ENCODE measurements at regions not wholly inside any gene's neighbourhood (a gene's known extent, or its start where the extent isn't known, plus 50 kb on each side); places are given as distances from the start of the nearest gene placed in this dataset.
A peak's percentile ranks its signal among the peaks of the same experiment; 100 is the strongest.

DNA sequence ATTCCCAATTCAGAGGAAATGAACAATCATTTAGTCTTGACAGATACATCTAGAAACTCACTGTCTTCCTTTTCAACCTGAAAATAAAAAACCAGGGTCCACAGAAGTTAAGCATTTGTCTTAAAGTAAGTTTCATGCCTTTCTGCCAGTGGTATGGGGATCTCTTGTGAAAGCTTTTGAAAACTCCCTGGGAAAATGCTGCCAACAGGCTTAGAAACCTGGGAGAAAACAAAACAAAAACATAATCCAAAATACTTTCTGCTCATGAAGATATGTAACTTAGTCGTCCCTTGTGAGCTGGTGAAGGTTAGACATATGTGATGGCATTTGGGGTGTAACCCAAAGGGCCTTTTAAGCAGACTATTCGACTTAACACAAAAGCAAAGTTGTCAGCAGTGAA lies 66.4 kb upstream of the ZNF438 start:
- Histone ChIP-seq H3K27ac (no peak overlapping the region), H3K4me2 (no peak overlapping the region), H3K27me3 (no peaks in the 10 kb centered on the region), H2AFZ (no peak overlapping the region), H3K79me2 (no peaks in the 10 kb centered on the region), H4K20me1 (ENCODE audit: insufficient read depth, poor library complexity, severe bottlenecking) (no peaks in the 10 kb centered on the region), H3K9me3 (ENCODE audit: low read depth) (no peaks in the 10 kb centered on the region), H3K4me1 (ENCODE audit: insufficient read depth) (no peaks in the 10 kb centered on the region), H3K9me2 (replicated peaks; ENCODE audit: insufficient read depth) (no peaks in the 10 kb centered on the region), H3K36me3 (replicated peaks; ENCODE audit: insufficient read depth, low read depth) (no peaks in the 10 kb centered on the region), H3K4me3 (no peak overlapping the region)
- no peak for DNase-seq (ENCODE audit: low spot score)
- TF ChIP-seq, protein P1, sequence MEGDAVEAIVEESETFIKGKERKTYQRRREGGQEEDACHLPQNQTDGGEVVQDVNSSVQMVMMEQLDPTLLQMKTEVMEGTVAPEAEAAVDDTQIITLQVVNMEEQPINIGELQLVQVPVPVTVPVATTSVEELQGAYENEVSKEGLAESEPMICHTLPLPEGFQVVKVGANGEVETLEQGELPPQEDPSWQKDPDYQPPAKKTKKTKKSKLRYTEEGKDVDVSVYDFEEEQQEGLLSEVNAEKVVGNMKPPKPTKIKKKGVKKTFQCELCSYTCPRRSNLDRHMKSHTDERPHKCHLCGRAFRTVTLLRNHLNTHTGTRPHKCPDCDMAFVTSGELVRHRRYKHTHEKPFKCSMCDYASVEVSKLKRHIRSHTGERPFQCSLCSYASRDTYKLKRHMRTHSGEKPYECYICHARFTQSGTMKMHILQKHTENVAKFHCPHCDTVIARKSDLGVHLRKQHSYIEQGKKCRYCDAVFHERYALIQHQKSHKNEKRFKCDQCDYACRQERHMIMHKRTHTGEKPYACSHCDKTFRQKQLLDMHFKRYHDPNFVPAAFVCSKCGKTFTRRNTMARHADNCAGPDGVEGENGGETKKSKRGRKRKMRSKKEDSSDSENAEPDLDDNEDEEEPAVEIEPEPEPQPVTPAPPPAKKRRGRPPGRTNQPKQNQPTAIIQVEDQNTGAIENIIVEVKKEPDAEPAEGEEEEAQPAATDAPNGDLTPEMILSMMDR (IDR thresholded peaks at IDR 0.05; ENCODE audit: poor library complexity), result no peak
- 85% methylated on average over 2 of the region's 2 CpGs for WGBS (ENCODE audit: low lambda C conversion rate, missing lambda C conversion rate)

DNA sequence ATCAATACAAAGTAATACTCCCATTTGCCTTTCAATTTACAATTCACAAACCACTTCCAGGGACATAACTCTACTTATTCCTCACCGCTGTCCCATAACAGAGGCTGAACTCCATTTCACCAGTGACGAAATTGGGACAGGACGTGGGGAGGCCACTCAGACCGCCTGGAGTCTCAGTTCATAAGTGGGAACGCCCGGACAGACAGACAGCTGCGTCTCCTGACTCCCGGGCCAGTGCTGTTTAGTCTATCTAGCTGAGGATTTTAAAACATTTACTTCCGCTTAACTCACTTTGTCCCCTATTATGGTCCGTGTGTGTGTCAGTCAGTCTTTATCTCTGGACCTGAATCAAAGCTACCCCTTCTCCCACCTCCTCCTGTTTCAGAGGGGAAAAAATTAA lies 67.4 kb upstream of the ZNF438 start:
- Histone ChIP-seq H3K27ac (peak overlapping the region; percentile 69), H3K27me3 (no peaks in the 10 kb centered on the region), H3K4me3 (no peak overlapping the region), H3K4me2 (no peak overlapping the region), H3K9me3 (ENCODE audit: low read depth) (no peaks in the 10 kb centered on the region), H3K4me1 (ENCODE audit: insufficient read depth) (no peaks in the 10 kb centered on the region), H3K36me3 (replicated peaks; ENCODE audit: insufficient read depth, low read depth) (no peaks in the 10 kb centered on the region), H4K20me1 (ENCODE audit: insufficient read depth, poor library complexity, severe bottlenecking) (no peaks in the 10 kb centered on the region), H3K79me2 (no peaks in the 10 kb centered on the region), H3K9me2 (replicated peaks; ENCODE audit: insufficient read depth) (no peaks in the 10 kb centered on the region), H2AFZ (no peak overlapping the region)
- DNase-seq (ENCODE audit: low spot score), result no peak
- 74% methylated on average over 10 of the region's 10 CpGs for WGBS (ENCODE audit: low lambda C conversion rate, missing lambda C conversion rate)
- TF ChIP-seq, protein P1 (IDR thresholded peaks at IDR 0.05; ENCODE audit: poor library complexity), result no peak
- TF ChIP-seq EZH2 (IDR thresholded peaks at IDR 0.05; ENCODE audit: borderline replicate concordance), result no peak
- TF ChIP-seq EZH2phosphoT487 (IDR thresholded peaks at IDR 0.05; ENCODE audit: low read depth, severe bottlenecking, unreplicated experiment), result no peak

DNA sequence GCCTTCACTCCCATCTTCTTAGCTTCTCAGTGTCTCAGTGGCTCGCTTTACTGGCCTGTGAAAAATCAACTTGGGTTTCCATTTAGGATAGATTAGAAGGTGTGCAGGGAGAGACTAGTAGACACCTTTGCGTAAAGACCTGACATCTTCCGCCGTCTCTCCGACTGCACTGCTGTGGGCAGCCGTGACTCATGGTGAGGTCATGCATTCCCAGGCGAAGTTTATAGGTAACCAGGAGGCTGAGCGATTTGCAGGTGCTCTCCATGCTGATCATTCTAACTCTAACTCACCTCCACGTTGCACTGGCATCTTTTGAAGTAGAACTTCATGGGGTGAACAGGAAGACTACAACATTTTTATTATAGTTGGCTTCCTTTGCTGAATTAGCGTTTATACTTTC lies 68.0 kb upstream of the ZNF438 start:
- Histone ChIP-seq H3K4me1 (ENCODE audit: insufficient read depth) (no peaks in the 10 kb centered on the region), H3K27ac (peak overlapping the region; percentile 69), H3K79me2 (no peaks in the 10 kb centered on the region), H3K9me3 (ENCODE audit: low read depth) (no peaks in the 10 kb centered on the region), H2AFZ (no peak overlapping the region), H3K4me3 (no peak overlapping the region), H3K9me2 (replicated peaks; ENCODE audit: insufficient read depth) (no peaks in the 10 kb centered on the region), H4K20me1 (ENCODE audit: insufficient read depth, poor library complexity, severe bottlenecking) (no peaks in the 10 kb centered on the region), H3K36me3 (replicated peaks; ENCODE audit: insufficient read depth, low read depth) (no peaks in the 10 kb centered on the region), H3K27me3 (no peaks in the 10 kb centered on the region), H3K4me2 (no peak overlapping the region)
- 62% methylated on average over 10 of the region's 10 CpGs for WGBS (ENCODE audit: low lambda C conversion rate, missing lambda C conversion rate)
- DNase-seq (ENCODE audit: low spot score), result peak; percentile 81
- TF ChIP-seq, protein P1 (IDR thresholded peaks at IDR 0.05; ENCODE audit: poor library complexity), result no peak
- no peak for TF ChIP-seq EZH2phosphoT487 (IDR thresholded peaks at IDR 0.05; ENCODE audit: low read depth, severe bottlenecking, unreplicated experiment)
- no peak for TF ChIP-seq EZH2 (IDR thresholded peaks at IDR 0.05; ENCODE audit: borderline replicate concordance)

DNA sequence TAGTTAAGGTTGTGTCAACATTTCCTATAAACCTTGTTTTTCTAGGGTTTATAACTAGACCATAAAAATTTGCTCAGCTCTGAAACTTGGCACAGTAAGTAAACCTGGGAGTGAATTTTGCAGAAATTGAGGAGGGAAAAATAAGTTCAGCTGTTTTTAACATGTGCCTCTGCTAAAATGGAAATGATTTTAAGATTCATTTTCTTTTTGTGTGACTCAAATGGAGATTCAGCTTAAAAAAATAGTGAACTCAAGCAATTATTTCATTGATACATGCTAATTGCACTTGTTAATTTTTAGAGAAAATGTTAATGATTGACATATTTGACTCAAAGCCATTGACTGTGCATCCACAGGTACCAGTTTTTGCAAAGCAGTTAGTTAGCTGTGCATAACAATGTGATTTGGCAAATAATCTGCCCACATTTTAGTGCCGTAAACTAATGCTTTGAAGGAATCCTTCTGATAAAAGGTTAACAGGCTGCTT lies 68.5 kb upstream of the ZNF438 start:
- 85% methylated on average over 1 of the region's 1 CpG for WGBS (ENCODE audit: low lambda C conversion rate, missing lambda C conversion rate)

More for the DNA sequence above, 68.5 kb upstream of the ZNF438 start:
- Histone ChIP-seq H2AFZ (no peak overlapping the region), H3K27ac (peak overlapping the region; percentile 69), H3K27me3 (no peaks in the 10 kb centered on the region), H3K79me2 (no peaks in the 10 kb centered on the region), H3K9me3 (ENCODE audit: low read depth) (no peaks in the 10 kb centered on the region), H4K20me1 (ENCODE audit: insufficient read depth, poor library complexity, severe bottlenecking) (no peaks in the 10 kb centered on the region), H3K9me2 (replicated peaks; ENCODE audit: insufficient read depth) (no peaks in the 10 kb centered on the region), H3K4me2 (no peak overlapping the region), H3K36me3 (replicated peaks; ENCODE audit: insufficient read depth, low read depth) (no peaks in the 10 kb centered on the region), H3K4me1 (ENCODE audit: insufficient read depth) (no peaks in the 10 kb centered on the region), H3K4me3 (no peak overlapping the region)
- TF ChIP-seq EZH2 (IDR thresholded peaks at IDR 0.05; ENCODE audit: borderline replicate concordance), result no peak
- TF ChIP-seq, protein P1 (IDR thresholded peaks at IDR 0.05; ENCODE audit: poor library complexity), result no peak
- no peak for DNase-seq (ENCODE audit: low spot score)
